Neural cell (in vitro differentiated cells): ENCODE measurements at regions not wholly inside any gene's neighbourhood (a gene's known extent, or its start where the extent isn't known, plus 50 kb on each side); places are given as distances from the start of the nearest gene placed in this dataset.

ENCODE experiments used
- H2AFZ ChIP-seq: fragments of 200-600, 300-800 bp; sonication (generic), shearing (Covaris generic); 2 replicates; pipeline ENCODE4 v1.6.0; 2014; ENCODE audit warnings: low read depth, mild to moderate bottlenecking, antibody characterized with exemption, low read length, moderate library complexity
- H3F3A ChIP-seq: fragments of 200-600 bp; shearing (Covaris generic); 2 replicates; pipeline ENCODE4 v1.6.1; 2016; ENCODE audit warnings: mild to moderate bottlenecking, moderate library complexity, mixed read lengths, antibody characterized with exemption, low read length; ENCODE audit not compliant: insufficient read depth, poor library complexity, severe bottlenecking
- H3K27ac ChIP-seq: fragments of 200-600, 300-800 bp; sonication (generic), shearing (Covaris generic); 2 replicates; pipeline ENCODE4 v1.5.1; 2014; ENCODE audit warnings: mild to moderate bottlenecking, low read length, moderate library complexity
- H3K27me3 ChIP-seq: fragments of 300-800, 200-600 bp; sonication (generic), shearing (Covaris generic); 2 replicates; pipeline ENCODE4 v1.6.0; 2014; ENCODE audit warnings: mild to moderate bottlenecking, low read depth, low read length, moderate library complexity; ENCODE audit not compliant: insufficient read depth
- H3K36me3 ChIP-seq: fragments of 300-800, 200-600 bp; sonication (generic), shearing (Covaris generic); 2 replicates; pipeline ENCODE4 v1.5.1; 2014; ENCODE audit warnings: mild to moderate bottlenecking, antibody characterized with exemption, low read length, moderate library complexity; ENCODE audit not compliant: insufficient read depth
- H3K4me2 ChIP-seq: fragments of 300-800, 200-600 bp; sonication (generic), shearing (Covaris generic); 2 replicates; pipeline ENCODE4 v1.6.0; 2014; ENCODE audit warnings: mild to moderate bottlenecking, low read length
- H3K4me3 ChIP-seq: fragments of 300-800, 200-600 bp; sonication (generic), shearing (Covaris generic); 2 replicates; pipeline ENCODE4 v1.5.1; 2014; ENCODE audit warnings: mild to moderate bottlenecking, low read length, moderate library complexity
- H3K79me2 ChIP-seq: fragments of 200-600 bp; shearing (Covaris generic); replicated peaks from 2 replicates; pipeline ENCODE4 v1.6.0; 2014; ENCODE audit warnings: mild to moderate bottlenecking, low read length, moderate library complexity; ENCODE audit not compliant: insufficient read depth
- H3K9ac ChIP-seq: fragments of 300-800, 200-600 bp; sonication (generic), shearing (Covaris generic); 2 replicates; pipeline ENCODE4 v1.6.1; 2016; ENCODE audit warnings: mild to moderate bottlenecking, low read length, mixed read lengths
- H3K9me2 ChIP-seq: fragments of 200-600 bp; shearing (Covaris generic); 2 replicates; pipeline ENCODE4 v1.6.1; 2016; ENCODE audit warnings: mild to moderate bottlenecking, low read length, mixed read lengths; ENCODE audit not compliant: insufficient read depth
- H3K9me3 ChIP-seq: fragments of 200-600, 300-800 bp; sonication (generic), shearing (Covaris generic); 2 replicates; pipeline ENCODE4 v1.6.1; 2016; ENCODE audit warnings: mild to moderate bottlenecking, mixed run types, low read length, moderate library complexity, mixed read lengths
- H4K20me1 ChIP-seq: fragments of 200-600 bp; shearing (Covaris generic); 2 replicates; pipeline ENCODE4 v1.6.1; 2016; ENCODE audit warnings: mild to moderate bottlenecking, mixed run types; ENCODE audit not compliant: insufficient read depth
- CTCF ChIP-seq: fragments of 450-650 bp; IDR thresholded peaks from 2 replicates; pipeline ENCODE4 v1.5.1; 2014; ENCODE audit warnings: antibody characterized with exemption, mild to moderate bottlenecking, moderate library complexity; ENCODE audit not compliant: poor library complexity, severe bottlenecking
- EP300 ChIP-seq: fragments of 450-650 bp; conservative IDR thresholded peaks from 2 replicates; pipeline ENCODE4 v1.6.1; 2014; ENCODE audit warnings: antibody characterized with exemption, mild to moderate bottlenecking, moderate library complexity; ENCODE audit not compliant: poor library complexity, severe bottlenecking
- EZH2 ChIP-seq: fragments of 200-600, 300-800 bp; shearing (Covaris generic), sonication (generic); IDR thresholded peaks from 2 replicates; pipeline ENCODE4 v1.6.1; 2014; ENCODE audit warnings: antibody characterized with exemption, low read length, borderline replicate concordance, mild to moderate bottlenecking; ENCODE audit not compliant: insufficient read depth, poor library complexity, severe bottlenecking
- MXI1 ChIP-seq: fragments of 450-650 bp; conservative IDR thresholded peaks from 2 replicates; pipeline ENCODE4 v1.6.1; 2014; ENCODE audit warnings: antibody characterized with exemption, mild to moderate bottlenecking; ENCODE audit not compliant: poor library complexity, severe bottlenecking
- POLR2AphosphoS5 ChIP-seq: IDR thresholded peaks from 2 replicates; pipeline ENCODE4 v1.6.1; 2012
- RAD21 ChIP-seq: fragments of 450-650 bp; conservative IDR thresholded peaks from 2 replicates; pipeline ENCODE4 v1.6.1; 2014; ENCODE audit warnings: antibody characterized with exemption, mild to moderate bottlenecking, moderate library complexity
- REST ChIP-seq: IDR thresholded peaks from 2 replicates; pipeline ENCODE4 v1.6.1; 2012; ENCODE audit warnings: borderline replicate concordance
- SMC3 ChIP-seq: fragments of 450-650 bp; conservative IDR thresholded peaks from 2 replicates; pipeline ENCODE4 v1.6.1; 2014; ENCODE audit warnings: antibody characterized with exemption, mild to moderate bottlenecking, moderate library complexity; ENCODE audit not compliant: poor library complexity
- TAF1 ChIP-seq: IDR thresholded peaks from 2 replicates; pipeline ENCODE4 v1.6.1; 2012; ENCODE audit warnings: low read depth

- no peak overlapping the region for H3K27ac ChIP-seq
- TF ChIP-seq TAF1 (no peak), REST (no peak), RAD21 (no peak), POLR2AphosphoS5 (no peak), CTCF (no peak), EP300 (no peak), MXI1 (no peak), SMC3 (no peak)
- no peaks in the 10 kb centered on the region for H3K9me3 ChIP-seq
- no peaks in the 10 kb centered on the region for H3F3A ChIP-seq
- H3K4me3 ChIP-seq = no peak overlapping the region
- no peak overlapping the region for H3K9ac ChIP-seq
- no peak overlapping the region for H2AFZ ChIP-seq
- no peaks in the 10 kb centered on the region for H3K36me3 ChIP-seq
- H3K4me2 ChIP-seq = no peak overlapping the region
- H3K9me2 ChIP-seq = no peaks in the 10 kb centered on the region
- H3K79me2 ChIP-seq = no peaks in the 10 kb centered on the region
- H4K20me1 ChIP-seq = no peaks in the 10 kb centered on the region
- H3K27me3 ChIP-seq = no peaks in the 10 kb centered on the region
These were observed 1256.6 kb upstream of the ATXN8OS start for GRCh38 chr13:68851026-68851425.

DNA sequence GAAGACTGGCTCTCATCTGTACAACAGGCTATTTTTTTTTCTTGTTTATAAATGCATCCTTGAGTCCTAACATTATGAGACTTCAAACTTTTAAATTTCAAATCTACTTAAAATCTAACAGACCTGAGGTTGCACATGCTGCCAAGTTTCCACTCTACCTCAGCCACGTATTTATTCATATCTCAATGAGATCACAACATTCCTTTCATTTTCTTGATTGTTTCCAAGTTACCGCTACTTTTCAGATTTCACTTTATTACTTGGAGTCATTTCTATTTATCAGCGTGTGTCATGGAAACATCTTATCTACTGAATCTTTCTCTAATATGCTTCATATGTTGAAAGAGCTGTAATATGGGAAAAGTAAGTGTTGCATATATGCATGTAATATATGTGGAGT is 1257.5 kb upstream of the ATXN8OS start:
- H2AFZ ChIP-seq = no peak overlapping the region
- H4K20me1 ChIP-seq = no peaks in the 10 kb centered on the region
- H3F3A ChIP-seq = no peaks in the 10 kb centered on the region
- no peak overlapping the region for H3K9ac ChIP-seq
- no peaks in the 10 kb centered on the region for H3K9me2 ChIP-seq
- H3K4me2 ChIP-seq = no peak overlapping the region
- H3K36me3 ChIP-seq = no peaks in the 10 kb centered on the region
- TF ChIP-seq EZH2 = no peak
- no peak for TF ChIP-seq POLR2AphosphoS5
- H3K27ac ChIP-seq = no peak overlapping the region
- H3K79me2 ChIP-seq = no peaks in the 10 kb centered on the region
- H3K27me3 ChIP-seq = no peaks in the 10 kb centered on the region
- no peak overlapping the region for H3K4me3 ChIP-seq
- no peaks in the 10 kb centered on the region for H3K9me3 ChIP-seq

DNA sequence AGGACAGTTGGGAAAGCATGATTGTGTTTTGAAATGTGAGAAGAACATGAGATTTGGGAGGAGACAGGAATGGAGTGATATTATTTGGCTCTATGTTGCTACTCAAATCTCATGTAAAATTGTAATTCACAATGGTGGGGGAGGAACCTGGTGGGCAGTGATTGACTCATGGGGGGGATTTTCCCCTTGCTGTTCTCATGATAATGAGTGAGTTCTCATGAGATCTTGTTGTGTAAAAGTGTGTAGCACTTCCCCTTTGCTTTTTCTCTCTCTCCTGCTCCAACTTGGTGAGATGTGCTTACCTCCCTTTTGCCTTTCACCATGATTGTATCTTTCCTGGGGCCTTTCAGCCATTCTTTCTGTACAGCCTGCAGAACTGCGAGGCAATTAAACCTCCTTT is 1261.0 kb upstream of the ATXN8OS start:
- H3K4me2 ChIP-seq = no peak overlapping the region
- no peaks in the 10 kb centered on the region for H3K9me3 ChIP-seq
- no peak overlapping the region for H3K4me3 ChIP-seq
- H3F3A ChIP-seq = no peaks in the 10 kb centered on the region
- no peaks in the 10 kb centered on the region for H3K27me3 ChIP-seq
- TF ChIP-seq SMC3 (no peak), RAD21 (no peak), TAF1 (no peak), CTCF (no peak), MXI1 (no peak), EP300 (no peak), POLR2AphosphoS5 (no peak), REST (no peak), EZH2 (no peak)
- no peak overlapping the region for H3K27ac ChIP-seq
- H3K9me2 ChIP-seq = no peaks in the 10 kb centered on the region
- H2AFZ ChIP-seq = no peak overlapping the region
- no peaks in the 10 kb centered on the region for H3K36me3 ChIP-seq
- H4K20me1 ChIP-seq = no peaks in the 10 kb centered on the region
- H3K9ac ChIP-seq = no peak overlapping the region
- H3K79me2 ChIP-seq = no peaks in the 10 kb centered on the region
